ENCODE measurements at regions not wholly inside any gene's neighbourhood (a gene's known extent, or its start where the extent isn't known, plus 50 kb on each side); places are given as distances from the start of the nearest gene placed in this dataset.

GRCh38 chr4:11342401-11342800 is 86.3 kb downstream of the HS3ST1 start:
- ChIA-PET POLR2A (interaction anchor here (0.6 kb wide), 2 partner anchors 172 to 399 kb away, joined by 4 read pairs; no protein-coding TSS in a partner anchor), CTCF (ENCODE audit: unreplicated experiment) (no interaction called here)
- no peak overlapping the region for H3K27ac ChIP-seq (ENCODE audit: low read depth, low read length, poor library complexity, severe bottlenecking)
- H3K79me2 ChIP-seq (ENCODE audit: insufficient read depth, low read depth, low read length), result no peaks in the 10 kb centered on the region
- DNase-seq (ENCODE audit: low spot score), result no peak
- H2AFZ ChIP-seq (ENCODE audit: low read length), result no peak overlapping the region
- no peak overlapping the region for H3K4me3 ChIP-seq (ENCODE audit: low read depth, low read length, poor library complexity, severe bottlenecking)
- TF ChIP-seq, protein P1, sequence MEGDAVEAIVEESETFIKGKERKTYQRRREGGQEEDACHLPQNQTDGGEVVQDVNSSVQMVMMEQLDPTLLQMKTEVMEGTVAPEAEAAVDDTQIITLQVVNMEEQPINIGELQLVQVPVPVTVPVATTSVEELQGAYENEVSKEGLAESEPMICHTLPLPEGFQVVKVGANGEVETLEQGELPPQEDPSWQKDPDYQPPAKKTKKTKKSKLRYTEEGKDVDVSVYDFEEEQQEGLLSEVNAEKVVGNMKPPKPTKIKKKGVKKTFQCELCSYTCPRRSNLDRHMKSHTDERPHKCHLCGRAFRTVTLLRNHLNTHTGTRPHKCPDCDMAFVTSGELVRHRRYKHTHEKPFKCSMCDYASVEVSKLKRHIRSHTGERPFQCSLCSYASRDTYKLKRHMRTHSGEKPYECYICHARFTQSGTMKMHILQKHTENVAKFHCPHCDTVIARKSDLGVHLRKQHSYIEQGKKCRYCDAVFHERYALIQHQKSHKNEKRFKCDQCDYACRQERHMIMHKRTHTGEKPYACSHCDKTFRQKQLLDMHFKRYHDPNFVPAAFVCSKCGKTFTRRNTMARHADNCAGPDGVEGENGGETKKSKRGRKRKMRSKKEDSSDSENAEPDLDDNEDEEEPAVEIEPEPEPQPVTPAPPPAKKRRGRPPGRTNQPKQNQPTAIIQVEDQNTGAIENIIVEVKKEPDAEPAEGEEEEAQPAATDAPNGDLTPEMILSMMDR (conservative IDR thresholded peaks at IDR 0.05; ENCODE audit: low read length), result no peak
- no peak for TF ChIP-seq EZH2phosphoT487 (IDR thresholded peaks at IDR 0.05; ENCODE audit: borderline replicate concordance, low read depth, low read length)
- H3K4me2 ChIP-seq (ENCODE audit: low read length), result no peak overlapping the region
- no peaks in the 10 kb centered on the region for H4K20me1 ChIP-seq (ENCODE audit: insufficient read depth, low read length)
- intact Hi-C loops (cut with micrococcal nuclease; ENCODE audit: unreplicated experiment), result no loop called here
- H3K9me2 ChIP-seq (ENCODE audit: insufficient read depth, low read length), result no peaks in the 10 kb centered on the region
- H3K4me1 ChIP-seq (ENCODE audit: insufficient read depth, low read length, poor library complexity, severe bottlenecking), result no peaks in the 10 kb centered on the region
- no peaks in the 10 kb centered on the region for H3K36me3 ChIP-seq (ENCODE audit: insufficient read depth, low read length)
- no peaks in the 10 kb centered on the region for H3K9me3 ChIP-seq (ENCODE audit: low read length)
- no TSS peak for BruUV-seq (replicated peaks)

DNA sequence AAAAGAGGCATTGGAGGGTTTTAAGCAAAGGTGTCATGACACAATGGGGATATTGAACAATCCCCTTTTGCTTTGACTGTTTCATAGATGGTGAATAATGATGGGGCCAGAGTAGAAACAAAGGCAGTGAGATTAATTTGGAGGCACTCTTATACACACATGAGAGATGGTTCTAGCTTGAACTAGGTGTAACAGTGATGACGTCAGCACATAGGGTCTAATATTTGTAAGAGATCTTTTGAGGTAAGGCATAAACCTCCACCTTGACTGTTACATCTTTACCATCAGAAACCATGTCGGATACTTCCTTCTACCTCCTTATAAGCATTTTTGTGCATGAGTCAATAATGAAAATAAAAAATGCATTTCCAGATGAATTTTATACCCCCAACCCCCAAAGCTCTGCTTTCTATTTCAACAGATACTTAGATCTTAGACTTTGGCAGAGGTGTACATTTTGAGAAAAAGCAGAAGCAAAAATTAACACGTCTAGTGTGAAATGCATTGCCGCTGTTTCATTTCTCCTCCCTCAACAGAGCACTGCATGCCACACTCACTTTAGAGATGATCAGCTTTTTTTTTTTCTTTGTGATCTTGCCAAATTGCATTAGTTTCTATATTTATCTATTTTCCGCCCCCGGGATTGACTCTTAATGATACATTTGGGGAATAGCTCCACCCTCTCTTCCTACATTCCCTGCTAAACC is 87.2 kb downstream of the HS3ST1 start:
- no peaks in the 10 kb centered on the region for H3K36me3 ChIP-seq (ENCODE audit: insufficient read depth, low read length)
- H3K9me3 ChIP-seq (ENCODE audit: low read length), result no peaks in the 10 kb centered on the region
- H2AFZ ChIP-seq (ENCODE audit: low read length), result no peak overlapping the region
- no peaks in the 10 kb centered on the region for H4K20me1 ChIP-seq (ENCODE audit: insufficient read depth, low read length)
- TF ChIP-seq EZH2phosphoT487 (IDR thresholded peaks at IDR 0.05; ENCODE audit: borderline replicate concordance, low read depth, low read length), result no peak
- TF ChIP-seq, protein P1 (conservative IDR thresholded peaks at IDR 0.05; ENCODE audit: low read length), result no peak
- CTCF ChIA-PET (ENCODE audit: unreplicated experiment), result no interaction called here
- POLR2A ChIA-PET, result interaction anchor here (0.6 kb wide), 2 partner anchors 172 to 400 kb away, joined by 4 read pairs; no protein-coding TSS in a partner anchor
- no peak overlapping the region for H3K4me3 ChIP-seq (ENCODE audit: low read depth, low read length, poor library complexity, severe bottlenecking)
- no peaks in the 10 kb centered on the region for H3K9me2 ChIP-seq (ENCODE audit: insufficient read depth, low read length)
- DNase-seq (ENCODE audit: low spot score), result no peak
- H3K4me2 ChIP-seq (ENCODE audit: low read length), result no peak overlapping the region
- no peaks in the 10 kb centered on the region for H3K79me2 ChIP-seq (ENCODE audit: insufficient read depth, low read depth, low read length)
- H3K27ac ChIP-seq (ENCODE audit: low read depth, low read length, poor library complexity, severe bottlenecking), result no peak overlapping the region
- no peaks in the 10 kb centered on the region for H3K4me1 ChIP-seq (ENCODE audit: insufficient read depth, low read length, poor library complexity, severe bottlenecking)
- intact Hi-C loops (cut with micrococcal nuclease; ENCODE audit: unreplicated experiment), result no loop called here
- no TSS peak for BruUV-seq (replicated peaks)
